ENCODE measurements at regions not wholly inside any gene's neighbourhood (a gene's known extent, or its start where the extent isn't known, plus 50 kb on each side); places are given as distances from the start of the nearest gene placed in this dataset.
"Not testable (repeated sequence)": the region's sequence is repeated elsewhere in the genome, so short reads cannot be mapped to it uniquely, and the experiment has no call there.

DNA sequence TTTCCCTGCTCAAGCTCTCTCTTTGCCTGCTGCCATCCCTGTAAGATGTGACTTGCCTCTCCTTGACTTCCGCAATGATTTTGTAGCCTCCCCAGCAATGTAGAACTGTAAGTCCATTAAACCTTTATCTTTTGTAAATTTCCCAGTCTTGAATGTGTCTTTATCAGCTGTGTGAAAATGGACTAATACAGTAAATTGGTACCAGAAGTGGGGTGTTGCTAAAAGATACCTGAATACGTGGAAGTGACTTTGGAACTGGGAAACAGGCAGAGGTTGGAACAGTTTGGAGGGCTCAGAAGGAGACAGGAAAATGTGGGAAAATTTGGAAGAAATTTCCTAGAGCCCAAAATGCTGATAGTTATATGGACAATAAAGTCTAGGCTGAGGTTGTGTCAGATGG is 184.6 kb upstream of the EEF2KMT start:
- not testable (repeated sequence) for TF ChIP-seq EZH2phosphoT487 (IDR thresholded peaks at IDR 0.05; ENCODE audit: low read depth)
- TF ChIP-seq, protein P1, sequence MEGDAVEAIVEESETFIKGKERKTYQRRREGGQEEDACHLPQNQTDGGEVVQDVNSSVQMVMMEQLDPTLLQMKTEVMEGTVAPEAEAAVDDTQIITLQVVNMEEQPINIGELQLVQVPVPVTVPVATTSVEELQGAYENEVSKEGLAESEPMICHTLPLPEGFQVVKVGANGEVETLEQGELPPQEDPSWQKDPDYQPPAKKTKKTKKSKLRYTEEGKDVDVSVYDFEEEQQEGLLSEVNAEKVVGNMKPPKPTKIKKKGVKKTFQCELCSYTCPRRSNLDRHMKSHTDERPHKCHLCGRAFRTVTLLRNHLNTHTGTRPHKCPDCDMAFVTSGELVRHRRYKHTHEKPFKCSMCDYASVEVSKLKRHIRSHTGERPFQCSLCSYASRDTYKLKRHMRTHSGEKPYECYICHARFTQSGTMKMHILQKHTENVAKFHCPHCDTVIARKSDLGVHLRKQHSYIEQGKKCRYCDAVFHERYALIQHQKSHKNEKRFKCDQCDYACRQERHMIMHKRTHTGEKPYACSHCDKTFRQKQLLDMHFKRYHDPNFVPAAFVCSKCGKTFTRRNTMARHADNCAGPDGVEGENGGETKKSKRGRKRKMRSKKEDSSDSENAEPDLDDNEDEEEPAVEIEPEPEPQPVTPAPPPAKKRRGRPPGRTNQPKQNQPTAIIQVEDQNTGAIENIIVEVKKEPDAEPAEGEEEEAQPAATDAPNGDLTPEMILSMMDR (IDR thresholded peaks at IDR 0.05; ENCODE audit: low read depth, low read length): not testable (repeated sequence)
